T-helper 1 cell (primary cell): ENCODE measurements at regions not wholly inside any gene's neighbourhood (a gene's known extent, or its start where the extent isn't known, plus 50 kb on each side); places are given as distances from the start of the nearest gene placed in this dataset.
"Not testable (repeated sequence)": the region's sequence is repeated elsewhere in the genome, so short reads cannot be mapped to it uniquely, and the experiment has no call there.

Experiments
- DNase-seq, 5 donors: peaks; one replicate each; pipeline ENCODE4 v3.0.0-alpha.2; 2012 to 2020

DNA sequence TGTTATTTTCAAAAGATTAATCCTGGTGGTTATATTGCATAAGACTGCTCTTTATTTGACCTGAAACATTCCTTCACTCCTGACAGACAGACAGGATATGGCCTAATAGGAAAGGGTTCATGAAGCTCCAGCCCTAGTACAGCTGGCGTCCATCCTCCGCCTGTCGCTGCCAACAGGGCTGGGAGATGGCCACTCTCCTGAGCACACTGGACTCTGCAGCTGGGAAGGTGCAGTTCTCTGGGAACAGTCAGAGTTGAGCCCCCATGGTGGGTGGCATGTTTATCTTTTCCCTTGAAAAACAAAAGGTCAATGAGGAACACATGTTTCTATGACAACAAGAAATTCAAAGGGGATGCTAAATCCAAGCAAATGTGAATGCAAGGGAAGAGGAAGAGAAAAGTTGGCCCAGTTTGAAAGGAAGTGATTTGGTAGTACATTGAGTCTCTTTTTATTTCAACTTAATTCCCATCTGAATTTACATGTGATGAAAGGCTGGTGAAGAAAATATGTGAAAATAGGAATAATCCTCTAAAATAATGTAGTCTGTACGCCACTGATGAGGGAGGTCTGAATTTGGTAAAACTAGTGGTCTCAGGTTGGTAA is 89.9 kb upstream of the DCN start:
- no peak for DNase-seq

GRCh38 chr12:91271185-91271584 is 88.6 kb upstream of the DCN start:
- no peak for DNase-seq

GRCh38 chr12:91267039-91267438 is 84.4 kb upstream of the DCN start:
- no peak for DNase-seq

- DNase-seq, result no peak
These were observed 81.6 kb upstream of the DCN start for GRCh38 chr12:91264178-91264577.

- no peak for DNase-seq
These were observed 79.4 kb upstream of the DCN start for GRCh38 chr12:91261820-91262676.

DNA sequence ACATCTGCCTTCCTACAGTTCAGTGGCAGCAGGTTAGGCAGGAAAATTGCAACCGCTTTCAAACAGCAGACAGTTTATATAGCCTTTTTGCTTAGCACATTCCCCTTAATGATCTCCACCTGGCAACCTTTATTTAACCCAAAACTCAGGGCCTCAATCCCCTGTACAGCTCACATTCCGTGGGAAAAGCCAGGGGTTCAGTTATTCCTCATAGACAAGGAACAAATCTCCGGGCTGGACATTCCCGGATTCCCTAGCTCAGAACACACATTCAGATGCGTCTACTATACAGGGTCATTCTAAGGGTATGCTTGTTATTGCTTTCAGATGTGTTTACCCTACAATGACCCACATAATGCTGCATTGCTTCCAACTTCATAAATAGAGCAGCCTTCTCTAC is 73.8 kb upstream of the DCN start:
- DNase-seq, result no peak

DNA sequence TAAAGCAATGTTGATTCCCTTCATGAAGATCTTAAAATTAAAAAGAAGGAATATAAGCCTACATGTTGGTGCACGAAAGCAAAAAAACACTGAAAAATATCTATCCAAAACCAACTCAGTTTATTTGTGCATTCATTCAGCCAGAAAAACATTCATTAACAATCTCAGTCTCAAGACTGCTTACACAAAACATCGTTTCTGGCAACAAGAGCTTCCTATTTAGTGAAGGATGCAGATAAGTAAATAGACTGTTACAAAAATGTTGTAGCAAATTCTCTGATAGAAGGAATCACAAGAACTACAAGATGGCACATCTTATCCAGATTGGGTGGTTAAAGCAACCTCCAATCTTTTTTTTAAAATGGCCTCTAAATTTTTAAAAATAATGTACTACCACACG is 69.7 kb upstream of the DCN start:
- DNase-seq, result no peak

DNA sequence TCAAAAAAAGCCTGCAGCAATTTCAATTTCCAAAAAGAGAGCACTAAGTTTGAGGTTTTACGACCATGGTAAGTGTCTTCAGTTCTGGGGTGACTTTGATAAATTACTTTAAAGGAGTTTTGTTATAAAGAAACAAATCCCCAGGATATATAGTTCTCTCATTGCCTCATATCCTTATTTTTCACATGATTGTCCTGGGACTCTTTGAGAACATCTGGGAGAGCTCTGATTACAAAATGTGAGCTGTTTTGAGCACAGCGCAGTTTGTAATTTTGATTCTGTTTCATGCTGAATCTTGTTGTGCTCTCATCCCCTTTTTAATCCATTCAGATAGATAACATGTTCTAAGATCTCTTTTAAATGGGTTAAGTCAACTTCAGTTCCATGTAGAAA is 67.7 kb upstream of the DCN start:
- no peak for DNase-seq

GRCh38 chr12:91249518-91250272 is 67.1 kb upstream of the DCN start:
- no peak for DNase-seq

DNA sequence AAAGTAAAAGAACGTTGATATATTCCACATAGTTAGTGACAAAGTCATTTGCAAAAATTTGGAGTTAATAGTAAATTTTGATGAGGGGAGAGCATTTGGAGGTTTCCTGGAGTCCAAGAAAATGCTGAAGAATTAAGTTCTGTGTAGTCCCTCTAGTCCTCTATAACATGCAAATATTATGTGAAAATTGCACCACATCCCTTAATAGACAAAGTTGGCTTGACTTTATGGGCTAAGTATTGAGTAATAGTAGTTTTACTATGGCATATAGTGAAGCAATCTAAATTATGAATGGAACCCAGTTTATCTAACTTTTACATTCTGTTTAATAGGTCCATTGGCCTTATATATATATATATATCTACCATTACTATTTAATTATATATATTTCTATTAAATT is 66.4 kb upstream of the DCN start:
- DNase-seq, result no peak

DNA sequence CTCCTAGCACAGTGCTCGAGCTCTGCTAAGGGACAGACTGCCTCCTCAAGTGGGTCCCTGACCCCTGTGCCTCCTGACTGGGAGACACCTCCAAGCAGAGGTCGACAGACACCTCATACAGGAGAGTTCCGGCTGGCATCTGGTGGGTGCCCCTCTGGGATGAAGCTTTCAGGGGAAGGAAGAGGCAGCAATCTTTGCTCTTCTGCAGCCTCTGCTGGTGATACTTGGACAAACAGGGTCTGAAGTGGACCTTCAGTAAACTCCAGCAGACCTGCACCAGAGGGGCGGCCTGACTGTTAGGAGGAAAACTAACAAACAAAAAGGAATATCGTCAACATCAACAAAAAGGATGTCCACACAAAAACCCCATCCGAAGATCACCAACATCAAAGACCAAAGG is 60.6 kb upstream of the DCN start:
- DNase-seq, result not testable (repeated sequence)

DNA sequence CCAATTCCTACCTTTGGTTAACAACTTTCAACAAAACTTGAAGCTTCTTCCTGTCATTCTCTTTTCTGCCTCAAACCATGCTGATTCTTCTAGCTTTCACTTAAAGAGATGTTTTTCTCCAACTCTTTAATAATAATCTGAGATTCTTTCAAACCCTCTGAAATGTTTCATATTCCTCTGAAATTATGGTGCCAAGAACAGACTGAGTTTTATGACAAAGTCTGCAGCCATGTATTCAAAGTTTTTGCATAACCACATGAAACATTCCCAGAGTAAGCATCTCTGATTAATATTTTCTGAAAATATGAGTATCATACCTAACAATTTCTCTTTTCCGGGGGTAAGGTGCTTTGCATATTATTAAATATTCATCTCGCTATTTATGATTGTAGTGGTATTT is 59.1 kb upstream of the DCN start:
- DNase-seq, result no peak

DNA sequence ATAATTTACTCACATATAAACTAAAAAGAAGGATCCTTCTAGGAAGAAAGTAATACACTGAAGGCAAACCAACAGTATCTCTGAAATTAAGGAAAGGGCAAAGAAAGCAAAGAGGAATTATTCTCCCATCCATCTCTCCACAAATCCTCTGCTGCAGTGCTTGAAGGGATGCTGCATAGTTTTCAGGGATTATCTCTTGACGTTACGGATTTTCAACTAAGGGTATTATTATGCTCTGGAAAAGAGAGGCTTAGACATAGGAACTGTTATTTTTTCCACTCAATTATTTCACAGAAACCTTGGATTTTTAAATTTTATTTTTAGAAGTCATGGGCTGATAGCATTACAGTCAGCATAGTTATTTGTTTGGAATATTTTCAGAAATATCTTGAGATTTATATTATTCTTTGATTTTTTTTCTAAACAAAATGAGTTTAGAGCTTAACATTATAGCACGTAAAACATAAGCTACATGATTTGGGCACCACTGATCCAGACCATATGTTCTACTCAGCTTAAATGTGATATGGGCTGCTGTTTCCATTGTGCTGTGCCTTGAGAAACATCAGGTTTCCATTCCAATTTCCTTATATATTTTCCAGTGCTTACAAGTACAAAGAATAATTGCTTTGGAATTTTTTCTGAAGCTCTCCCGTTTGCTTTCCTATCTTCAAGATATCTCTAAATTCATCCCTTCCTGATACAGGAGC is 57.9 kb upstream of the DCN start:
- no peak for DNase-seq

GRCh38 chr12:91239481-91239880 is 56.9 kb upstream of the DCN start:
- no peak for DNase-seq
